ENCODE measurements at regions not wholly inside any gene's neighbourhood (a gene's known extent, or its start where the extent isn't known, plus 50 kb on each side); places are given as distances from the start of the nearest gene placed in this dataset.

GRCh38 chr22:27680636-27681035, 120.9 kb downstream of the MN1 start:
- TF ChIP-seq CTCF (IDR thresholded peaks at IDR 0.05) = no peak
- no peak for TF ChIP-seq EZH2 (IDR thresholded peaks at IDR 0.05; ENCODE audit: borderline replicate concordance, insufficient read depth, low read depth, low read length, poor library complexity, severe bottlenecking)
